ENCODE measurements at regions not wholly inside any gene's neighbourhood (a gene's known extent, or its start where the extent isn't known, plus 50 kb on each side); places are given as distances from the start of the nearest gene placed in this dataset.
"Not testable (repeated sequence)": the region's sequence is repeated elsewhere in the genome, so short reads cannot be mapped to it uniquely, and the experiment has no call there.

- H3K4me3 Mint-ChIP-seq; H3K27me3 ChIP-seq (ENCODE audit: control insufficient read depth in 2 of 2, insufficient read depth in 2 of 2, low read length in 2 of 2); H4K20me1 ChIP-seq (ENCODE audit: insufficient read depth, low read length); H3K36me3 ChIP-seq (replicated peaks in 1 of 2; ENCODE audit: control insufficient read depth in 1 of 2, insufficient read depth in 2 of 2, low read length in 2 of 2); H3K27ac ChIP-seq (ENCODE audit: low read depth in 1 of 2, low read length in 2 of 2); H3K4me2 ChIP-seq (replicated peaks; ENCODE audit: extremely low read depth, low read length, poor library complexity, severe bottlenecking); H3K27me3 Mint-ChIP-seq (ENCODE audit: low read depth in 3 of 3); H3K9me3 ChIP-seq (replicated peaks in 1 of 2; ENCODE audit: control insufficient read depth in 1 of 2, insufficient read depth in 1 of 2, low read length in 2 of 2); H3K9ac ChIP-seq (ENCODE audit: insufficient read depth, low read length, poor library complexity, severe bottlenecking); H3K4me1 Mint-ChIP-seq; H3K27ac Mint-ChIP-seq; intact Hi-C loops (cut with micrococcal nuclease); H3K4me1 ChIP-seq (ENCODE audit: control insufficient read depth in 1 of 2, insufficient read depth in 2 of 2, low read length in 2 of 2); H3K9me3 Mint-ChIP-seq; H3K4me3 ChIP-seq (replicated peaks in 1 of 3; ENCODE audit: low read depth in 2 of 3, low read length in 3 of 3); H2AFZ ChIP-seq (ENCODE audit: insufficient read depth, low read depth, low read length, poor library complexity, severe bottlenecking); H3K79me2 ChIP-seq (ENCODE audit: insufficient read depth, low read length); H3K36me3 Mint-ChIP-seq; DNase-seq: not testable (repeated sequence)
- no CpG with 5 or more reads among the region's 12 CpGs for WGBS (ENCODE audit: insufficient coverage)
Measured at GRCh38 chr2:91658336-91658735, 2966.9 kb downstream of the RPIA start.

GRCh38 chr2:91659189-91659916 lies 2967.9 kb downstream of the RPIA start:
- H2AFZ ChIP-seq (ENCODE audit: insufficient read depth, low read depth, low read length, poor library complexity, severe bottlenecking); H3K4me2 ChIP-seq (replicated peaks; ENCODE audit: extremely low read depth, low read length, poor library complexity, severe bottlenecking); H3K9me3 ChIP-seq (replicated peaks in 1 of 2; ENCODE audit: control insufficient read depth in 1 of 2, insufficient read depth in 1 of 2, low read length in 2 of 2); H3K27ac ChIP-seq (ENCODE audit: low read depth in 1 of 2, low read length in 2 of 2); H3K36me3 ChIP-seq (replicated peaks in 1 of 2; ENCODE audit: control insufficient read depth in 1 of 2, insufficient read depth in 2 of 2, low read length in 2 of 2); H3K27me3 Mint-ChIP-seq (ENCODE audit: low read depth in 3 of 3); H3K4me1 Mint-ChIP-seq; H4K20me1 ChIP-seq (ENCODE audit: insufficient read depth, low read length); H3K4me1 ChIP-seq (ENCODE audit: control insufficient read depth in 1 of 2, insufficient read depth in 2 of 2, low read length in 2 of 2); H3K27ac Mint-ChIP-seq; intact Hi-C loops (cut with micrococcal nuclease); H3K27me3 ChIP-seq (ENCODE audit: control insufficient read depth in 2 of 2, insufficient read depth in 2 of 2, low read length in 2 of 2); H3K9ac ChIP-seq (ENCODE audit: insufficient read depth, low read length, poor library complexity, severe bottlenecking); H3K36me3 Mint-ChIP-seq; H3K79me2 ChIP-seq (ENCODE audit: insufficient read depth, low read length); DNase-seq; H3K9me3 Mint-ChIP-seq: not testable (repeated sequence)
- H3K4me3 ChIP-seq (replicated peaks in 1 of 3; ENCODE audit: low read depth in 2 of 3, low read length in 3 of 3) = peak overlapping the region in 1 of 3 experiments; percentile 24
- no CpG with 5 or more reads among the region's 21 CpGs for WGBS (ENCODE audit: insufficient coverage)
- H3K4me3 Mint-ChIP-seq = peak overlapping the region in 1 of 2 donors; percentile 31

GRCh38 chr2:91659917-91660275 lies 2968.4 kb downstream of the RPIA start:
- H3K4me1 ChIP-seq (ENCODE audit: control insufficient read depth in 1 of 2, insufficient read depth in 2 of 2, low read length in 2 of 2); H3K36me3 ChIP-seq (replicated peaks in 1 of 2; ENCODE audit: control insufficient read depth in 1 of 2, insufficient read depth in 2 of 2, low read length in 2 of 2); H3K4me2 ChIP-seq (replicated peaks; ENCODE audit: extremely low read depth, low read length, poor library complexity, severe bottlenecking); H3K27me3 ChIP-seq (ENCODE audit: control insufficient read depth in 2 of 2, insufficient read depth in 2 of 2, low read length in 2 of 2); H3K27me3 Mint-ChIP-seq (ENCODE audit: low read depth in 3 of 3); H2AFZ ChIP-seq (ENCODE audit: insufficient read depth, low read depth, low read length, poor library complexity, severe bottlenecking); intact Hi-C loops (cut with micrococcal nuclease); H3K9ac ChIP-seq (ENCODE audit: insufficient read depth, low read length, poor library complexity, severe bottlenecking); H3K4me1 Mint-ChIP-seq; H3K79me2 ChIP-seq (ENCODE audit: insufficient read depth, low read length); H3K36me3 Mint-ChIP-seq; H4K20me1 ChIP-seq (ENCODE audit: insufficient read depth, low read length); H3K4me3 ChIP-seq (replicated peaks in 1 of 3; ENCODE audit: low read depth in 2 of 3, low read length in 3 of 3); H3K27ac ChIP-seq (ENCODE audit: low read depth in 1 of 2, low read length in 2 of 2); H3K9me3 Mint-ChIP-seq; H3K9me3 ChIP-seq (replicated peaks in 1 of 2; ENCODE audit: control insufficient read depth in 1 of 2, insufficient read depth in 1 of 2, low read length in 2 of 2): not testable (repeated sequence)
- peak in 1 of 3 donors; percentile 1 for DNase-seq
- Mint-ChIP-seq H3K4me3 (peak overlapping the region; percentile 78 to 80), H3K27ac (peak overlapping the region in 1 of 7 donors; percentile 71)
- 7% methylated on average over 3 of the region's 34 CpGs for WGBS (ENCODE audit: insufficient coverage)

GRCh38 chr2:91667341-91667740 lies 2975.9 kb downstream of the RPIA start:
- H3K27me3 Mint-ChIP-seq (ENCODE audit: low read depth in 3 of 3); H3K27me3 ChIP-seq (ENCODE audit: control insufficient read depth in 2 of 2, insufficient read depth in 2 of 2, low read length in 2 of 2); H3K36me3 Mint-ChIP-seq; H3K27ac Mint-ChIP-seq; H4K20me1 ChIP-seq (ENCODE audit: insufficient read depth, low read length); H3K9me3 Mint-ChIP-seq; H3K4me1 Mint-ChIP-seq; intact Hi-C loops (cut with micrococcal nuclease); H3K4me3 ChIP-seq (replicated peaks in 1 of 3; ENCODE audit: low read depth in 2 of 3, low read length in 3 of 3); DNase-seq; H3K9ac ChIP-seq (ENCODE audit: insufficient read depth, low read length, poor library complexity, severe bottlenecking); H3K4me2 ChIP-seq (replicated peaks; ENCODE audit: extremely low read depth, low read length, poor library complexity, severe bottlenecking); H3K79me2 ChIP-seq (ENCODE audit: insufficient read depth, low read length); H3K4me3 Mint-ChIP-seq; H3K4me1 ChIP-seq (ENCODE audit: control insufficient read depth in 1 of 2, insufficient read depth in 2 of 2, low read length in 2 of 2); H3K9me3 ChIP-seq (replicated peaks in 1 of 2; ENCODE audit: control insufficient read depth in 1 of 2, insufficient read depth in 1 of 2, low read length in 2 of 2); H3K36me3 ChIP-seq (replicated peaks in 1 of 2; ENCODE audit: control insufficient read depth in 1 of 2, insufficient read depth in 2 of 2, low read length in 2 of 2); H2AFZ ChIP-seq (ENCODE audit: insufficient read depth, low read depth, low read length, poor library complexity, severe bottlenecking); H3K27ac ChIP-seq (ENCODE audit: low read depth in 1 of 2, low read length in 2 of 2): not testable (repeated sequence)
- no CpG with 5 or more reads among the region's 2 CpGs for WGBS (ENCODE audit: insufficient coverage)
